HG03520 (cell line): ENCODE measurements at regions not wholly inside any gene's neighbourhood (a gene's known extent, or its start where the extent isn't known, plus 50 kb on each side); places are given as distances from the start of the nearest gene placed in this dataset.
"Not testable (repeated sequence)": the region's sequence is repeated elsewhere in the genome, so short reads cannot be mapped to it uniquely, and the experiment has no call there.

ENCODE experiments used
- ATAC-seq: cut with Tn5 transposase; IDR thresholded peaks from one replicate; pipeline ENCODE4 v1.9.1; 2021; ENCODE audit warnings: mild to moderate bottlenecking, moderate library complexity; ENCODE audit not compliant: unreplicated experiment

GRCh38 chr1:57616921-57617320, 193.1 kb upstream of the DAB1 start:
- ATAC-seq = no peak

DNA sequence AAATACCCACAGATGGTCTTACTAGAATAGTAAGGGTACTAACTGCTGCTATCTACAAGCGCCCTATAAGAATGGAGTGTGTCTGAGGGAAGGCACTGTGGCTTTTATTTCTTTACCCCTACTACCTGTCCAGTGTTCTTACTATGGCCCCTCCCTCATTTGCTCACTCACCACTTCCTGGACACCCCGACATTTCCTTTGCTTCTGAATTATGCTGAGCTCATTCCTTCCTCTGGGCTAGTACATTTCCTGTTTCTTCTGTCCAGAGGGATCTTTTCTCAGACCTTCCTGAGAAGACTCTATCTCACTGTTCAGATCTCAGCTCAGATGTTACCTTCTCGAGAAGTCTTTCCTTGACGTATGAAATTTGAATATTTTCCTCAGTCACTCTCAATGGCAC, 192.1 kb upstream of the DAB1 start:
- ATAC-seq = no peak

DNA sequence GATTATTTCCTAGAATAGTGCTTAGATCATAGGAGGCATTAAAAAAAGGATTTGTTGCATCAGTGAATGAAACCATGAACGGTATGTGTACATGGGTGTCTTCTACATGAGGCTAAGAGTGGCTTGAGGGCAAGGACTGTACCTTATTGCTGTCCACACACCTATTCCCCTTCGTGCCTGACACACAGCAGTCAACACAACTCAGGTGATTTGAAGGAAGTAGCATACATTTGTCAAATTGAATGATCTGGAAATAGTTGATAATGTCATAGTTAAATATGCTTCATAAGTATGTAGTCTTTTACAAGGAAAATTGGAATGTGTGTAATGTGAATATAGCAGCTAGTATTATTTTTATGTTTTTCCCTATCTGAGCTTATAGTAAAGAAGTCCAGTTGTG, 189.0 kb upstream of the DAB1 start:
- no peak for ATAC-seq

DNA sequence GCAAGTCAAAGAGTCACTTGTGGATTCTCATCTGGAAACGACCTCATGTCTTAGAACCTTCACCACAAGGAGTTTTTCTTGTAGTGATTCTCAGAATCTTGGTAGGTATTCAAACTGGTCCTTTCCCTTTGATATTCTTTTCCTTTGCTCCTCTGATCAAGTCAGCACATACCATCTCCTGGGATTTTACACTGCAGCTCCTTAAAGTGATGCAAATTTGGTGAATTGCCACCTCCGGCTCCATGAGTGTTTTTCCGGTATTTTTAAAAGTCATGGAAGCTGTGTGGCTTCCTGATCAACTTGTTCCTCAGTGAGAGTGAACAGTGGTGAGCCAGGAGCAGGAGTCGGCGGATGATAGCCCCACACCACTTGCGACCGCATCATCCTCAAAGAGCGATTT, 182.1 kb upstream of the DAB1 start:
- ATAC-seq = no peak

GRCh38 chr1:57603696-57604095, 179.8 kb upstream of the DAB1 start:
- ATAC-seq = no peak

DNA sequence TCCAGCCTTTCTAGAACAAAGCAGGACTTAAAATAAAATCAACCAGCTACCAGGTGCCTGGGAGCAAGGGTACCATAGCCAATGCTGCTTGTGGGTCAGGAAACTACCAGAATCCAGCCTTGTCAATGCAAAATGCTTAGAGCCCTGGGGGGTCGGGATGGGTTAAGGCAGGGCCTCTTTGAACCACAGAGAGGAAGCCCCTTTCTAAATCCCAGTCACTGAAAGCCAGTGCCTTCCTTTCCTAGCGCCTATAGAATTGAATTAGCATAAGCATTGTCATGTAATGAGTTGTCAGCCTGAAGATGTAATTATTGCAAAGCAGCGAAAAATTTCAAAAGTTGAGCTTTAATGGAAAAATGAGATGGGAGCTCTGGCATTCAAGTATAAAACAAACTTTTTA, 176.6 kb upstream of the DAB1 start:
- ATAC-seq = no peak

GRCh38 chr1:57599236-57599994, 175.6 kb upstream of the DAB1 start:
- no peak for ATAC-seq

- no peak for ATAC-seq
Observed at GRCh38 chr1:57597036-57597435, 173.2 kb upstream of the DAB1 start.

- ATAC-seq = no peak
Observed at GRCh38 chr1:57594002-57594401, 170.1 kb upstream of the DAB1 start.

- ATAC-seq = no peak
Observed at GRCh38 chr1:57591842-57592241, 168.0 kb upstream of the DAB1 start.

DNA sequence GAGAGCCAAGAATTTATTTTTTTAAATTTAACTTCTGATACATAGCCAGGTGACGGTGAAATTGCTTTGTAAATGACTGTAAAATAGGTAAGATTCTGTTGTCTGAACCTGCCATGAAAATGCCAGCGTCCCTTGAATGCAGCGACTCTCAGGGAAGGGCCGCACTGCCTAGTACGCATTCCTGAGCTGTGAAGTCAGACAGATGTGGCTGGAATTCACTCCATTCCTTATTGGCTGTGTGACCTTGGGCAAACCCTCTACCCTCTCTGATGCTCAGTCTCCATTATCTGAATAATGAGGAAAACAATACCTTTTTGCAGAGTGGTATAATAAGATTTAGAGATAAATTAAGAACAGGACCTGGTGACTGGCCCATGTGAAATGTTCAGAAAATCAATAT, 167.1 kb upstream of the DAB1 start:
- no peak for ATAC-seq

- ATAC-seq = no peak
Observed at GRCh38 chr1:57586842-57587241, 163.0 kb upstream of the DAB1 start.

- ATAC-seq = no peak
Observed at GRCh38 chr1:57578680-57579079, 154.8 kb upstream of the DAB1 start.

DNA sequence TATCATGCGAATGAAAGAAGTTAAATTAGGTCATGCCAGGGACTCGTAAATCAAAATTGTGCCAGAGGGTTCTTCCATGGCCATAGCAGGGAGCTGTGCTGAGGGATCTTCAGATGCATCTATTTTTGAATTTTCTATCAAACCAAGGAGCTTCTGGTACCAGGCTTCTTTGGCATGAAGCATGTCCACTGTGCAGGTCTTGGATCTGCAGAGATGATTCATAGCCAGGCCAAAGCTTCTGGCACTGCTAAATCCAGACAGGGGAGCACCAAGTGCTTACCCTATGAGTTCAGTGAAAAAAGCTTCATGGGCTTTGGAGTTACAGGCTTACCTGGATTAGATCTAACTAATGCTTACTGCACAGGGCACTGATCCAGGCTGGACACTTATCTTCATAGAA, 154.2 kb upstream of the DAB1 start:
- ATAC-seq = no peak

- no peak for ATAC-seq
Observed at GRCh38 chr1:57576756-57577155, 152.9 kb upstream of the DAB1 start.

DNA sequence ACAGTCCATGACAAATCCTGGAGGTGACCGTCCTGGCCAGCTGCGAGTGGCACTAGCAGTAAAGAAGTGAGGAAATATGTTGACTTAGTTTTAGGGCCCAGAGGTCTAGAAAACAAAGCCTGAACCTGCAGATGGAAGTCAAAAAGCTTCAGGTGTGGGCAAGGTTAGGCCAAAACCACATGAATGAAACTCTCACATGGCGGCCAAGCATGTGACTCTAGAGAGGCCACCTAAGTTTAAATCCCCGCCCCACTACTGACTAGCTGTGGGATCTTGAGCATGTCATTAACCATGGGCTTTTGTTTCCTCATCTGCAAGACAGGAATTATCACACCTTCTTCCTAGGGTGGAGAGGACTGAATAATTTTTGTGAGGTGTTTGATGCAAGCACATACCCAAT, 148.2 kb upstream of the DAB1 start:
- ATAC-seq = no peak

DNA sequence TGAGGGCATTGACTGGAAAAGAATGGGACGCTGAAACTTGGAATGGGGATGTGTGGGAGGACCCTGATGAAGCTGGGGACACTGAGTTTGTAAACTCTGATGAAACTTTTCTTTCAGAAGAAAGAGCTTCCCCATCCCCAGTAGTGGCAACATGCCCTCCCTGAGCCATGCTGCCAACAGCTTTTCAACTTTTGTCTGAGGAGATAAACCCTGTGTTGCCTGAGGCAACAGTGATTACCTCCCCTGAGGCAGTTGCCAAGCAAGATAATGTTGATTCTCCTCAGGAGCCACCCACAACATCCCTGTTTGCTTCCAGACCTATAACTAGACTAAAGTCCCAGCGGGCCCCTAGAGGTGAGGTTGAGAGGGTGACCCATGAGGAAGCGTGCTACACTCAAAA, 134.2 kb upstream of the DAB1 start:
- not testable (repeated sequence) for ATAC-seq

- no peak for ATAC-seq
Observed at GRCh38 chr1:57553666-57554065, 129.8 kb upstream of the DAB1 start.

DNA sequence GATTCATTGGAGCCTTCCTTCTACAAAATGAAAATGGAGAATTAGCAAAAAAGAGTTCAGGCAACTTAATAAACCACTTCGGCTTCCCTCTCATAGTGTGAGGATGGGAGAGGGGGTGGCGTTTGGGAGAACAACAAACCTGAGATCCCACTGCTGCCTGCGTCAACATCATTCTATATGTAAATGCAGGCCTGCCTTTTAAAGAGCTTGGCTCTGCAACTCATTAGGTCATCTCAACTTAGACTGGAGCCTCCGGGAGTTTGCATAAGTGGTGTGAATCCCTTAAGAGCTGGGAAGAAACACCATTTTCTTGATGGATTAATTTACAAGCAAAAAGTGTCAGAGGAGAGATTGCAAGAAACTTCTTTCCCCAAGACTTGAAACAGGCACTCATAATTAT, 127.6 kb upstream of the DAB1 start:
- no peak for ATAC-seq

GRCh38 chr1:57550092-57550491, 126.2 kb upstream of the DAB1 start:
- ATAC-seq = peak; percentile 63

DNA sequence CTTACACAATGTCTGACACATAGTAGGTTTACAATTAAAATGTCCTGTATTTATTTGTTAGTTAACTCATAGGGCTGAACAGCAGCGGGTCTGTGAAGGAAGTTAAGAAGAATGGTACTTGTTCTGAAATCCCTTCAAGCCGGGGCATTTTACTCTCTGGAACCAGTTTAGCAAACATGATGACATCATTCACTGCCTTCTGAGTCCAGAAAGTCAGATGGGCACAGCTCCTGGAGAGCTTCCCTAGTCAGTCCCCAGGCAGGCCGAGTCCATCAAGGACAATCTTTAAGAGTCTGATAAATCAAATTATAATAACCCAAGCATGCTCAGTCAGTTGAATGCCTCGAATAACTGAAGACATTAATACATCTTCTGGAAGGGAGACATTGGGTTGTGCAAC, 125.4 kb upstream of the DAB1 start:
- no peak for ATAC-seq

DNA sequence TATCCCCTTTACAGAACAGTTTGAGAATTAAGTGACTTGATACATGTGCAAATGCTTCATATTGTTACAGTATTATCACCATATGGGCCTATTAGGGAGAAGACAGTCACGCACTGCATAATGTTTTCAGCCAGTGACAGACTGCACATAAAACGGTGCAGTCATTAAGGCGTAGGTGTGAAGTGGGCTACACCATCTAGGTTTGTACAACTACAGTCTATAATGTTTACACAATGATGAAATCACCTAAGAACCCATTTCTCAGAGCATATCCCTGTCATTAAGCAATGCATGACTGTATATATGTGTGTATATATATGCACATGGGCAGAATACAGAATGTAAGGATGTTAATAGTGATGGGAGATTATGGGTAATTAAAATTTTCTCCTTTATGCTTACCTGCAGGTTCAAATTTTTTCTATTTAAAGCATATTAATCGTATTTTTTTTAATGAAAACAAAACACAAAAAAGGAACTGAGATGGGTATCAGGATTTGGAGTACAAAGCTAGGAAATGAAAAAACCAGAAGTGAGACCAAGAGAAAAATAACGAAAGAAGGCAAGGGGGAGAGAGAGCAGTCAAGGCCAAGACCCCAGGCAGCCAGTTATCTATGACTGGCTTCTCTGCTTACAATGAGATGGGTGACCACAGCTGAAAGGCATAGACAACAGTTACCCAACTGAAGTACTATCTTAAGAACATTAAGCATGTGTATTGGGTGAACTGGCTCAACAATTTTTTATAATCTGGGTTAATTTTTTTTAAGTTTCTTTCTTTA, 122.9 kb upstream of the DAB1 start:
- ATAC-seq = no peak

DNA sequence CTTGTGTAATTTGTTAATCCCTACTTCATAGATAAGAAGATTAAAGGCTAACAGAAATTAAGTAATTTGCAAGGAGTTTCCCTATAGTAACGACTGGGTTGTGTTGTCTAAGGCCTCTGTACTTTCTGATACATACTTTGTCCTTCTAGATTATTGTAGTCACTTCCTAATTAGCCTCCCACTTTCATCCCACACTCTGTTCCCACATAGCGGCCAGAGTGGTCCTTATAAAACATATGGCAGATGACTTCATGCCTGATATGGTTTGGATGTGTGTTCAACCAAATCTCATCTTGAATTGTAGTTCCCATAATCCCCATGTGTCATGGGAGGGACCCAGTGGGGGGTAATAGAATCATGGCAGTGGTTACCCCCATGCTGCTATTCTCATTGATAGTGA, 120.5 kb upstream of the DAB1 start:
- ATAC-seq = no peak
